ENCODE measurements at regions not wholly inside any gene's neighbourhood (a gene's known extent, or its start where the extent isn't known, plus 50 kb on each side); places are given as distances from the start of the nearest gene placed in this dataset.

DNA sequence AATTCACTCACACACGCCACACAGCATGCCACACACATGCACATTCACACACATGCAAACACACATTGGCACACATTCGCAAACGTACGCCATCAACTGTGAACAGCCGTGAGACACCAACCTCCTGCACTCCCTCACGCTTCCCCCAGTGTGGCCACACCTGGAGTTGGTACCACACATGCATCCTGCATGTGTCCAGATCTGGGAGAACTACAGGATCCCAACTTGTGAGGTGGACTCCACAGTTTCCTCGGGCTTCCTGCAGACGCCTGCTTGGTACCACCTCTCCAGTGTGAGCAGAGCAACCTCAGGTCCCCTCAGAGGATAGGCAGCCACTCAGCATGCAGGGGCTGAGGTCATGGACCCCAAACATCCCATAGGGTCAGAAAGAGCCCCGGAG lies 239.0 kb downstream of the EIPR1 start:
- CTCF ChIA-PET = no interaction called here
- POLR2A ChIA-PET = no interaction called here

DNA sequence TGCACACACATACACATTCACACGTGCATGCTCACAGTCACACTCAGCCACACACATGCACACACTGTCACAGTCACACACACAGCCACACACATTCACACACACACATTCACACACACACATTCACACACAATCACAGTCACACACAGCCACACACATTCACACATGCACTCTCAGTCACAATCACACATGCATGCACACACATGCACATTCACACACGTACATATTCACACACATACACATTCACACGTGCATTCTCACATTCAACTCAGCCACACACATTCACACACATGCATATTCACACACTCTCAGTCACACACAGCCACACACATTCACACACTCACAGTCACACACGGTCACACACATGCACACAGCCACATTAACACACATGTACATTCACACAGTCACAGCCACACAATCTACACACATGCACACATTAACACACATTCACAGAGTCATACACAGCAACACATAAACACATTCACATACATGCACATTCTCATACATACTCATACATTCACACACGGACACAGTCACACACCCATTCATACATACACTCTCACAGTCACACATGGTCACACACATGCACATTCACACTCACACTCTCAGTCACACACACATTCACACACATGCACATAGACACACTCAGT lies 239.8 kb downstream of the EIPR1 start:
- CTCF ChIA-PET = no interaction called here
- POLR2A ChIA-PET = no interaction called here

DNA sequence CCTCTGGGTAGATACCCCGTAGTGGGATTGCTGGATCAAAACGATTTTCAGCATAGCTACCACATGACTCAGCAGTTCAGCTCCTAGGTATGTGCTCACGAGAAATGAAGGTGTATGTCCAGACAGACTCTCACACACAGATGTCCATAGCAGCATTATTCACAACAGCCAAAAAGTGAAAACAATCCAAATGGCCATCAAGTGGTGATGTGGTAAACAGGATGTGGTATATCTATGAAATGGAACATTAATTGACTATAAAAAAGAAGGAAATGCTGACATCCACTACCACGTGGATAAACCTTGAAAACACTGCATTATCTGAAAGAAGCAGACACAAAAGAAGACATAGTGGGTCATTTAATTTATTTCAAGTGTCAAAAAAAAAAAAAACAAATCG lies 241.9 kb downstream of the EIPR1 start:
- ChIA-PET POLR2A (no interaction called here), CTCF (no interaction called here)

DNA sequence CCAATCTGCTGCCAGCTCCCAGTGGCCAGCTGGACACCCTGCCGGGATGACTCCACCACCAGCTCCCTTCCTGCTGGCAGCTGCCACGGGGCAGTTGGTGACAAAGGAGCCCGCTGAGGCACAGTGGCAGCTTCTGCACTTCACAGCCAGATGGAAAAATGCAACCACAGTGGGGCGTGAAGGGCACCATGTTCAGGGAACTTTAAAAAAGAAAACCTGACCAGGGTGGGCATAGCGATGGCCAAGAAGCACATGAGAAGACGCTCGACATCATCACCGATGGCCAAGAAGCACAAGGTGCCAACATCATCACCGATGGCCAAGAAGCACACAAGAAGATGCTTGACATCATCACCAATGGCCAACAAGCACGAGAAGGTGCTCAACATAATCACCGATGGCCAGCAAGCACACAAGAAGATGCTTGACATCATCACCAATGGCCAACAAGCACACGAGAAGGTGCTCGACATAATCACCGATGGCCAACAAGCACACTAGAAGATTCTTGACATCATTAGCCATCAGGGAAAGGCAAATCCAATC lies 243.5 kb downstream of the EIPR1 start:
- POLR2A ChIA-PET = no interaction called here

DNA sequence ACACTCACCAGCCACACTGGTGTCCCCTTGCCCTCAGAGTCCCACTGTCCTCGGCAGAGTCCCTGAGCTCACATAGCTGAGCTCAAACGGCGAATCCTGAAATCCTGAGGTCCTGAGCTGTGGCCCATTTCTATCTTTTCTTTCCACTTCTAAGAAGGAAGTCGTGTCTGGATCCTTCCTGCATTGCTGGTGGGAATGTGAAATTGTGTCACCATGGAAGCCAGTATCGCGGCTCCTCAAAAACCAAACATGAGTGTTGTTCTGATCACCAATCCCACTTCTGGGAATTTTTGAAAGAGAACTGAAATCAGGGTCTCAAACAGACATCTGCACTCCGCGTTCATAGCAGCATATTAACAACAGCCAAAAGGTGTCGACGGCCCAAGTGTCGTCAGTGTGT lies 244.7 kb downstream of the EIPR1 start:
- ChIA-PET CTCF (no interaction called here), POLR2A (no interaction called here)

More for the DNA sequence above, 243.5 kb downstream of the EIPR1 start:
- CTCF ChIA-PET = no interaction called here

DNA sequence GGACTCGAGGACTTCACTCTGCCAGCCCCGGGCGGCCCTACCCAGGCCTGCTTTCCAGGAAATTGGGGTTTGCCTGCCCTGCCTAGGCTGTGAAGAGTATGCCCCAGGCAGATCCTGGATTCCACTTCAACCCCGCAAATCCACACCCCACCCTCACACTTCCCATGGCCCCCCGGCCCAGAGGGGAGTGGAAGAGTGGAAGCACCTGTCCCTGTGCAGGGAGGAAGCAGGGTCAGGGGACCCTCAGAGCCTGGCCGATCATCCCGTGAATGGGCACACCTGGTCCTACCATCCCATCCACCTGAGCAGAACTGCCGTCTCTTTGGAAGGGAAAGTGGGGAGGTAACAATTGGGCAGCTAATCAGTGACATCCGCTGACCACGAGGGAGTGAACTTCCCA lies 245.2 kb downstream of the EIPR1 start:
- POLR2A ChIA-PET = no interaction called here
- CTCF ChIA-PET = no interaction called here

DNA sequence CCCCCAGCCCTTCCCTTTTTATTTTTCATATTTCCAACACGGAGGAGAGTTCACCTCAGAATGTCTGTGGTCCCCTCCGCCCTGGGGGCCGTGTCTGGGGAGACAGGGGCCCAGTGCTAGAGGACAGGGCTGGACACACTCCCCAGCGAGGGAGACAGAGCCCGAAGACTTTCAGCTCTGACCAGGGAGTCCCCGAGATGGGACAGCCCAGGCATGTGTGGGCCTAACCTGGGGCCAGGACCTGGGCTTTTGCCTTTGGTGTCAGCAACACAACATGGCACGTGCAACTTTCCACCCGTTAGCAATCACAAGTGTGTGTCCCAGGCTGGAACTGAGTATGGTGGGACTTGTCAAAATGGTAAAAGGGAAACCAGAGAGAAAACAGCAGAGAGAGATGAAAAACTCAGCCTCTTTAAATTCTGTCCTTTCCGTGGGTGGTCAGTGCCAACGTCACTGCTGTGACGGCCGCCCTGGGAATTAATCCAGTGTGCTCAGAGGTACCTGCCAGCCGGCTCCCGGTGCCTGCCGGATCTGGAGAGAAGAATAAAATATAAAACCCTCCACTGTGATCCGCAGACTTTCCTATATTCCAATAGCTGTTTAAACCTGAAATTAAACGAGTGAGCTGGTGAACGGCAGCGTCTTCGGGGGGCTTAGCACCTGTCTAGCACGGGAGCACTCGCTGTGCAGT lies 245.8 kb downstream of the EIPR1 start:
- ChIA-PET CTCF (no interaction called here), POLR2A (no interaction called here)

DNA sequence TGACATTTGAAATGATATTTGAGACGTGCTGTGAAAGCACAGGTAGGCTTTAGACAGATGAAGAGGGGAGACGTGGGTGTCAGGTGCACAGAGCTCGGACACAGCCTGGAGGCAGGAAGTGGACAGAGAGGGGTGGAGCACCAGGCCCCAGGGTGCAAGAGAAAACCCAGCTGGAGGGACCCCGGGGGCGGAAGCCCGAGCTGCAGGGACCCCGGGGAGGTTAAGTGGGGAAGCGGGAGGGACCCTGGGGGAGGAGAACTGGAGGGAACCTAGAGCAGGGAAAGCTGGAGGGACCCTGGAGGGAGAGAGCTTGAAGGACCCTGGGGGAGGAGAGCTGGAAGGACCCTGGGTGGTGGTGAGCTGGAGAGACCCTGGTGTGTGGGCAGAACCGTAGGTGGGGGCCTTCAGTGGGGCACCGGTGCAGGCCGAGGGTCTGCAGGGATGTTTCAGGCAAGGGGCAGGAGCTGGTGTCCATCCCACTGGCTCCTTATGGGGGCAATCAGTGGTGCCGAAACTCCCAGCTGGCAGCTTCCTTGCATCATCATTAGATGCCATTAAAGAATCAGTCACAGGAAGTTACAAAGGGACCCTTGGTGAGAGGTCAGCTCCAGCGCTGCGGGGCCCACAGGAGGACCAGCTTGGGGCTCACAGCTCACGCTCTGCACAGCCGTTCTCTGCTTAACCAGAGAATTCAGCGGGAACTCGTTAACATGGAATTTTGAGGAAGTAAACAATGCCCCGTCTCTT lies 246.6 kb downstream of the EIPR1 start:
- POLR2A ChIA-PET = no interaction called here
- CTCF ChIA-PET = no interaction called here

DNA sequence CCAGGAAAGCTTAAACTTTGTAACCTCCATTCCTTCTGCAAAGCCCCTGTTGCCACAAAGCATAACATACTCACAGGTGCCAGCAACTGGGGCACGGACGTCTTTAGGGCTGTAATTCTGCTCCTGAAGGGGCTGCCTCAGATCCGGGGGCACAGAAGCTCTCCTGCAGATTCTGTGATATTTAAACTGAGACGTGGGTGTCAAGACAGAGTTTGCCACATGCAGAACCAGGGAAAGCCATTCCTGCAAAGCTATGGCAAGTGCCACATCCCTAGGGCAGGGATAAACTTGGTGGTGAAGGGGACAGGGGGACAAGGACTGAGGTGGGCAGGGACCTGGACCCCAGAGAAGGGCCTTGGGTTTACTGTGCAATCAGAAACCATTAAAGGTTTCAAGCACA lies 247.2 kb downstream of the EIPR1 start:
- POLR2A ChIA-PET = no interaction called here
- CTCF ChIA-PET = no interaction called here

DNA sequence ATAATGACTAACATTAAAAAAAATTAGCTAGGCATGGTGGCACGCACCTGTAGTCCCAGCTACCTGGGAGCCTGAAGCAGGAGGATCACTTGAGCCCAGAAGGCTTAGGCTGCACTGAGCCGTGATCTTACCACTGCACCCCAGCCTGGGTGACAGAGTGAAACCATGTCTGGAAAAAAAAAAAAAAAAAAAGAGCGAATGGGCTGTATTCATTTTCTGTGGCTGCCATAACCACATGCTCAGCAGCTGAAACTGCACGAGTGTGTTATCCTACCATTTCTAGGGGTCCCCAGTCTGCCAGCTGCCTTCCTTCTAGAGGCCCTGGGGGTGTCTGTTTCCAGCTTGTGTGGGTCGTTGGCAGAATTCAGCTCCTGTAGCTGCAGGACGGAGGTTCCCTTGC lies 247.8 kb downstream of the EIPR1 start:
- ChIA-PET CTCF (no interaction called here), POLR2A (no interaction called here)

DNA sequence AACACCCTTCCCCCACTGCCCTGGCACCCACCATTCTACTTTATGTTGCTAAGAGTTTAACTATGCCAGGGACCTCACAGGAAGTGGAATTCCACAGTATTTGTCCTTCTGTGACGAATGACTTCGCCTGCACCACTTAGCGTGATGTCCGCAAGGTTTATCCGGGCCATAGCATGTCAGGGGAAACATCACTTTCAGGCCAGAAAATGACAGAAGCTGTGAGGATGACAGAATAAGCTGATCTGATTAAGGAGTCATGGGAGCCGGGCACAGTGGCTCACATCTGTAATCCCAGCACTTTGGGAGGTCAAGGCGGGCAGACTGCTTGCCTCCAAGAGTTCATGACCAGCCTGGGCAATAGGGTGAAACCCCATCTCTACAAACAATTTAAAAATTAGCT lies 248.8 kb downstream of the EIPR1 start:
- CTCF ChIA-PET = no interaction called here
- POLR2A ChIA-PET = no interaction called here

DNA sequence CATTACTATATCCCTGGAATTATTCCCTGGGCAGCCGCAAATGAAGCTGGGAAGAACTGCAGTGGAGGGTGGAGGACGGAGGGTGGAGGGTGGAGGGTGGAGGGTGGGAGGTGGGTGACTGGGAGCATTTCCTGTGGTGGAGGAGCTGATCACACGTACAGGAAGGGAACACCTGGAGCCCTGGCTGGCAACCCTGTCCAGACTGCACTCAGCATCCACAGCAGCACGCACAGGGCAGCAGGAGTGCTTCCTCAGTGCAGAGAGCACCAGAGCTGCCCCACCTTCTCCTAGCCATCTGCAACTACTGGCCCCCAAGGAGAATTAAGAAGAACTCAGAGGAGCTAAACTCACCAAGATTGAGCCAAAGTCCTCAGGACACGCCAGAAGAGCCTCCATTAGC lies 249.9 kb downstream of the EIPR1 start:
- POLR2A ChIA-PET = no interaction called here
- CTCF ChIA-PET = no interaction called here

DNA sequence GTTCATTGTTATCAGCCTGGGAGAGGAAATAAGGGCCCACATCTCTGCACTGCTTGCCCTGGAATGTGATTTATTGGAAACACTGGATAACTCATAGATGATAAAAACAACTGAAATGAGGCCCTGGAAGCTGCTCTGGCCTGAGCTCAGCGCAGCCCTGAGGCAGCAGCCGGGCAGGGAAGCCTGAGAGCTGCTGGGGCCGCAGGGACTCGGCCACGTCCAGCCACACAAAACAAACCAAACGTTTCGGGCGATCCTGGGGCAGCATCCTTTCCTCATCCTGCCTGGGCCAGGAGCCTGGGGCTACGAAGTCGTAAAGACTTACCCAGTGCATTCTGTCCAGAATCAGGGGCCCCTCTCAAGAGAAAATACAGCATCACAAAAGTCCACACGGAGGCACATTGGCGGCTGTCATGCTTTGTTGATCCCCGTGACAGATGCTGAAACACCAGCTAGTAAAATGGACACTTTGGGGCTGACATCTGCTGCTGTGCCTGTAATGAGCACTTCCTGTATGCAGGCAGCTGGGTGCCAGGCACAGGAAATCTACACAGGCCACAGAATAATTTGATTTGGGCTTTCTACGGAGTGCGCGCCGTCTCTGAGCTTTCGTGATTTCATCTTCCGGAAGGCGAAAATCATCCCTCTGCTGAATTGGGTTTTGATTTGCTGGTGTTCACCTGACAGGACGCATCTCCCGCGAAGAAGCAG lies 250.6 kb downstream of the EIPR1 start:
- ChIA-PET POLR2A (no interaction called here), CTCF (no interaction called here)

DNA sequence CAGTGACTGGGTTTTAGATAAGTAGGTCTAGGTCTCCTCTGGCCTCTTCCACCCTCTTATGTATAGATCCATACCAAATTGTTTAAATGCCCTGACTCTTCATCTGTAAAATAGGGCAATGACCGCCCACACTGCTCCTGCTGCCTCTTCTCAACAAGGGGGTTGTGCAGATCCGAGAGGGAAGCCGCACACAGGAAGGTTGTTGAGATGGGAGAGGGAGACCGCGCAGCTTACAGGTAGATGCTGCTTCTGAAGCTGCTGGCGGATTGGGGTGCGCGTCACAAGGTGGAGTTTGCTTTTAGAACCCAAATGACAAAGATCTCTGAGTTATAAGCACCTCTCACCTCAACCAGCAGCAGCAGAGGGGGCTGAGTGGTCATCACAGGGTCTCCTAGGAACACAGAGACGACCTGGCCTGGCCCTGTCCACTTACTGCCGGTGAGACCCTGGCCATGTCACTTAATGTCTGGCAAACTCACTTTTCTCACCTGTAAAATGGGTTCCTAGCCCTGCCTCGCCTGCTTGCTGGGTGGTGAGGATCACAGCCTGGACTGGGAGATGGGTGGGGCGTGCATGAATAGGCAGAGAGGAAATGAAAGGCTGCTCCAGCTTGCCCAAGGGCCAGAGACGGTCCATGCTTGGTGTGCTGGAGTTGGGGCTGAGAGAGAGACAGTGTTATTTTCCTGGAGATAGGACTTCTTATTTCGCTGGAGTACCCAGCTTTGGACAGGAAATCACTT lies 251.3 kb downstream of the EIPR1 start:
- ChIA-PET CTCF (no interaction called here), POLR2A (no interaction called here)

DNA sequence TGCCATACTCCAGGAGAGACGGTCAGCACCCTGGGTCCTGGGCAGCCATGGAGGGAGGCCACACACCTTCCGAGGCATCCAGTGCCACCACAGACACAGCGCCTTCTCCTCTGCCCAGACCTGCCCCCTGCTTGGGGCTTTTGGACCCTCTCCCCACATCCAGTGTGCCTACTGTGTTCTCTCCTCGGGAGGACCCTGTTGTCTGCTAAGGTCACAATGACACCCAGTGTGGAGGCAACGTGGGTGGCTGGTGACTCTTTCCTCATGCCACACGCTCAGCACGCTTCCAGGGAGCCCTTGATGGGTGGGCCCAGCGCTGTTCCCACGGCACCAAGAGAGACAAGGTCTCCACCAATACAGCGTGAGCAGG lies 251.9 kb downstream of the EIPR1 start:
- ChIA-PET POLR2A (no interaction called here), CTCF (no interaction called here)

DNA sequence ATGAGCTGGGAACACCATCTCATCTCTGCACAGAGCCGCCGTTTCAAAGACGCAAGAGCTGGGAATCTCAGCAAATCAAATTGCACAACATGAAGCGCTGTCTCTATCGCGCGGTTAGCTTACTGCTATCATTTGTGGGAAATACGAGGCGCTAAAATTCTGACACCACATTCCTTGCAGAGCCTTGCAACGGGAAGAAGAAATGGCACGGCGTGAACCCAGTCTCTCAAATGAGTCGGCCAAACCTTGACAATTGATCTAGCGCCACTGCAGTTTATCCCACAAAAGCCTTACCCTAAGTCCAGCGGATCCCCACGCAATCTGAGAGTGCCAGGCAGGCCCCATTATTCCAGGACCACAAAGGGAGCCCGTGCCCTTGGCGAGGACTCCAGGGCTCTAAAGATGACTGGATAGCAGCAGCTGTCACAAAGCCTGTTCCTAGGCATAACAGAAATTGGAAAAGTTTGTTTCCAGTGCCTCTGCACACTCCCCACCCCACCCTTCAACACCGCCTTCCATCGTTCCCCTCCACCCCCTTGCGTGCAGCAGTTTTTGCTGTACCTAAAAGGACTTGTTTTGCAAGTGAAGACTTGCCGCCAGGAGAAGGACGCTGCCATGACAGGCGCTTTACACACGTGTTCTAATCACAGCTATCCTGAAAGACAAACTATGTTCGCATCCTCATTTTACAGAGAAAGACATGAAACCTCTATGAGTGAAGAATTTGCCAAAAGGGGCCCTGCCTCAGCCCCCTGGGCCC lies 252.4 kb downstream of the EIPR1 start:
- POLR2A ChIA-PET = no interaction called here
- CTCF ChIA-PET = no interaction called here

DNA sequence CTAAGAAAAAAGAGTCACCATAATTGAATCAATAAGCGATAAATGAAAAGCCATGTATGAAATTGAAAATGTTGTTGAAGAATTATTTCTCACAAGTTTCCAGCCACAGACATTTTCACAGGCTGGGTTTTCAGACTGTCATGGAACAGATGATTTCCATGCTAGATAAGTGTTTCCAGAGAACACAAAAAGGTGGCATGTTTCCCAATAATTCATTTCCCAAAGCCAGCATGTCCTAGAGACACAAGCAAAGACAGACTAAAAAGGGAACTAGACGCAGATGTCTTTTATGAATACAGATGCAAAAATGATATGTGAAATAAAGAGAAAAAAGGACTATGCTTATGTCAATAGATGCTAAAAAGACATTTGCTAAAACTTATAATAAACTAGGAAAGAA lies 255.1 kb downstream of the EIPR1 start:
- POLR2A ChIA-PET = no interaction called here
- CTCF ChIA-PET = no interaction called here

DNA sequence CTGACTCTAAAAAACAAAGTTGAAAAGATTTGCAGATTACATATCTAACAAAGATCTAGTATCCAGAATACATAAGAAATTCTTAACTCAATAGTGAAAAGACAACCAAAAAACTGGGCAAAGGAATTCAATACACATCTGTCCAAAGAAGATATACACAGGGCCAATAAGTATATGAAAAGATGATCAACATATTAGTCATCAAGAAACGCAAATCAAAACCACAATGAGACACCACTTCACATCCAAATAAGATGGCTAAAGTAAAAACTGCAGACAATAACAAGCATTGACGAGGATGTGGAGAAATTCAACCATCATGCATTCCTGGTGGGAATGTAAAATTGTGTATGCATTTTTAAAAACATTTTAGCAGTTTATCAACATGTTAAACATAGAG lies 256.0 kb downstream of the EIPR1 start:
- POLR2A ChIA-PET = no interaction called here
- CTCF ChIA-PET = no interaction called here

DNA sequence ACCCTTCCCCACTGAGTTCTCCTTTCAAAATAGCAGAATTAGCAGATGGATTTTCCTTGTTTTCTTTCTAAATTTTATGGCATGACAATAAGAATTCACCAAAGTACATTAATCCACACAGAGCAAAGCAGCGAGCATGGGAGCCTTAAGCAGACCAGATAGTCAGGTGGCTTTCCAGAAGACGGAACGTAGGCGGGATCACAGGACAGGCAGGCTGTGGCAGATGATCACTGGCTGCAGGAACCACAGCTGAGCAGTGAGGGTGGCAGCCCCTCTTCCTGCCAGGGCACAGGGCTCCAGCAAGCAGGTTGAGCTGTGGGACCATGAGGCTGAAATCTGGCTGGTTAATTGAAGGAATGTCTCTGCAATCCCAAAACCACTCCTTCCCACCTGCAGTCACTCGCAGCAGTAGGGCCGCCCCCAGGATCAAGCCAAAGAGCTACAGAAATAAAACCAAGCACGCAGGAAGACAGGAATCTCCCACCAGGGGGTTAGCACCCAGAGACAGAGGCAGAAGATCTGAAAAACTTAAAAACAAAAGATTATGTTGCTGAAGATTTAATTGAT lies 259.9 kb downstream of the EIPR1 start:
- POLR2A ChIA-PET = no interaction called here

More for the DNA sequence above, 259.9 kb downstream of the EIPR1 start:
- CTCF ChIA-PET = no interaction called here

All from activated CD8-positive, alpha-beta memory T cell treated with anti-CD3 and anti-CD28 coated beads for 36 hours (primary cell).